Loucy (cell line): ENCODE measurements at regions not wholly inside any gene's neighbourhood (a gene's known extent, or its start where the extent isn't known, plus 50 kb on each side); places are given as distances from the start of the nearest gene placed in this dataset.

Experiments
- H2AFZ ChIP-seq: fragments of 200-600 bp; sonication (generic); 2 replicates; pipeline ENCODE4 v1.6.0; 2016; ENCODE audit warnings: antibody characterized with exemption, mild to moderate bottlenecking, low read length, moderate library complexity
- H3F3A ChIP-seq: fragments of 200-600 bp; 2 replicates; pipeline ENCODE4 v1.6.0; 2016; ENCODE audit warnings: antibody characterized with exemption, low read depth, mild to moderate bottlenecking
- H3K27me3 ChIP-seq: fragments of 200-600 bp; sonication (generic); 2 replicates; pipeline ENCODE4 v1.6.1; 2014; ENCODE audit warnings: low read length, mild to moderate bottlenecking; ENCODE audit not compliant: insufficient read depth, poor library complexity, severe bottlenecking
- H3K36me3 ChIP-seq: fragments of 200-600 bp; sonication (generic); 2 replicates; pipeline ENCODE4 v1.6.1; 2016; ENCODE audit warnings: low read length; ENCODE audit not compliant: insufficient read depth
- H3K4me1 ChIP-seq: fragments of 200-600 bp; sonication (generic); 2 replicates; pipeline ENCODE4 v1.5.1; 2014; ENCODE audit warnings: low read length, mild to moderate bottlenecking; ENCODE audit not compliant: insufficient read depth, poor library complexity, severe bottlenecking
- H3K4me2 ChIP-seq: fragments of 200-600 bp; sonication (generic); 2 replicates; pipeline ENCODE4 v1.6.0; 2014; ENCODE audit warnings: antibody characterized with exemption, low read length, low read depth, mild to moderate bottlenecking; ENCODE audit not compliant: poor library complexity, severe bottlenecking
- H3K4me3 ChIP-seq: fragments of 200-600 bp; sonication (generic); 2 replicates; pipeline ENCODE4 v1.5.1; 2014; ENCODE audit warnings: low read length, mild to moderate bottlenecking, mixed read lengths; ENCODE audit not compliant: poor library complexity, severe bottlenecking
- H3K79me2 ChIP-seq: fragments of 200-600 bp; sonication (generic); 2 replicates; pipeline ENCODE4 v1.6.1; 2014; ENCODE audit warnings: low read length; ENCODE audit not compliant: insufficient read depth
- H3K9ac ChIP-seq: fragments of 200-600 bp; sonication (generic); 2 replicates; pipeline ENCODE4 v1.6.0; 2014; ENCODE audit warnings: mild to moderate bottlenecking, low read depth, low read length, moderate library complexity; ENCODE audit not compliant: poor library complexity, severe bottlenecking
- H3K9me2 ChIP-seq: fragments of 200-600 bp; sonication (generic); replicated peaks from 2 replicates; pipeline ENCODE4 v1.6.1; 2016; ENCODE audit warnings: low read depth, low read length, mixed read lengths
- H3K9me3 ChIP-seq: fragments of 200-600 bp; sonication (generic); 2 replicates; pipeline ENCODE4 v1.6.1; 2014; ENCODE audit warnings: mild to moderate bottlenecking, antibody characterized with exemption, low read length, low read depth; ENCODE audit not compliant: insufficient read depth
- H4K20me1 ChIP-seq: fragments of 200-600 bp; sonication (generic); 2 replicates; pipeline ENCODE4 v1.6.0; 2014; ENCODE audit warnings: antibody characterized with exemption, low read length, mild to moderate bottlenecking; ENCODE audit not compliant: insufficient read depth, poor library complexity, severe bottlenecking
- CTCF ChIP-seq: fragments of 200-600 bp; sonication (generic); conservative IDR thresholded peaks from 2 replicates; pipeline ENCODE4 v1.5.1; 2014; ENCODE audit warnings: mild to moderate bottlenecking, antibody characterized with exemption, low read length
- EZH2phosphoT487 ChIP-seq: fragments of 200-600 bp; IDR thresholded peaks from 2 replicates; pipeline ENCODE4 v1.6.1; 2018; ENCODE audit warnings: antibody characterized with exemption, mild to moderate bottlenecking, moderate library complexity, borderline replicate concordance

DNA sequence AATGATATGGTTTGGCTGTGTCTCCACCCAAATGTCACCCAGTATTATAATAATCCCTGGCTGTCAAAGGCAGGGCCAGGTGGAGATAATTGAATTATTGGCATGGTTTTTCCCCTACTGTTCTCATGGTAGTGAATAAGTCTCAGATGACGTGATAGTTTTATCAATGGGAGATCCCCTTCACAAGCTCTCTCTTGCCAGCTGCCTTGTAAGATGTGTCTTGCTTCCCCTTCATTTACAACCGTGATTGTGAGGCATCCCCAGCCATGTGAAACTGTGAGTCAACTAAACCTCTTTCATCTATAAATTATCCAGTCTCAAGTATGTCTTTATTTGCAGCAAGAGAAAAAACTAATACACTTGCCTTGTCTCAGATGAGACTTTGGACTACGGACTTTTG is 907.3 kb upstream of the MANEA start:
- Histone ChIP-seq H3K9me3 (no peaks in the 10 kb centered on the region), H3K4me3 (no peak overlapping the region), H3K9me2 (no peaks in the 10 kb centered on the region), H3K4me2 (no peak overlapping the region), H3K27me3 (no peaks in the 10 kb centered on the region), H3K9ac (no peak overlapping the region), H2AFZ (no peak overlapping the region), H3K36me3 (no peaks in the 10 kb centered on the region), H3K4me1 (no peaks in the 10 kb centered on the region), H4K20me1 (no peaks in the 10 kb centered on the region), H3F3A (no peaks in the 10 kb centered on the region), H3K79me2 (no peaks in the 10 kb centered on the region)
- TF ChIP-seq CTCF (no peak), EZH2phosphoT487 (no peak)

DNA sequence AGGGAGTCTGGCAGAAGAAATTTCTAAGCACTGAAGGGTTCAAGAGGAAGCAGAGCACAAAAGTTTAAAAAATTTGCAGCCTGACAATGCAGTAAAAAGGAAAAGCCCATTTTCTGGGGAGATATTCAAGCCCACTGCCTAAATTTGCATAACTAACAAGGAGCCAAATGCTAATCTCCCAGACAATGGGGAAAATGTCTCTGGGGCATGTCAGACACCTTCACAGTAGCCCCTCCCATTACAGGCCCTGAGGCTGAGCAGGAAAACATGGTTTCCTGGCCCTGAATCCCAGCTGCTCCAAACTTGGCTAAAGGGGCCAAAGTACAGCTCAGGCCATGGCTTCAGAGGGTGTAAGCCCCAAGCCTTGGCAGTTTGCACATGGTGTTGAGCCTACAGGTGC is 908.5 kb upstream of the MANEA start:
- Histone ChIP-seq H4K20me1 (no peaks in the 10 kb centered on the region), H3K36me3 (no peaks in the 10 kb centered on the region), H3K4me2 (no peak overlapping the region), H3K9me3 (no peaks in the 10 kb centered on the region), H3K9ac (no peak overlapping the region), H3K4me1 (no peaks in the 10 kb centered on the region), H3K79me2 (no peaks in the 10 kb centered on the region), H3K27me3 (no peaks in the 10 kb centered on the region), H2AFZ (no peak overlapping the region), H3K4me3 (no peak overlapping the region), H3F3A (no peaks in the 10 kb centered on the region), H3K9me2 (no peaks in the 10 kb centered on the region)
- no peak for TF ChIP-seq EZH2phosphoT487
- no peak for TF ChIP-seq CTCF

DNA sequence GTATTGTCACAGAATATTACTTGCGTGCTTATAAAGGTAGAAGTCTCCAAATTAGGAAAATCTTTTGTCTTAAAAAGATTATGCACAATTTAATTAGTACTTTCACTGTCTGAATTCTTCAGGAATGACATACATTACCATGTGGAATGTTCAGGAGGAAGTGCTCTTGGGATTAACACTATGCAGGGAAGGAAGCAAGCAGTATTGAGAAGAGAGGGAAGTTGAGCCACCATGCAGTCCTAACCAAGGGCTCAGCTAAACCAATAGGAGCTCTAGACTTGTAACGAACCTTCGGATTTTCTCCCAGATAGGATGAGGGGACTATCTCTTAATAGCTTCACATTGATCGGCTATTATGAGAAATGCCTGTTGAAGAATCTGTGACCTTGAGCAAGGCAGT is 918.4 kb upstream of the MANEA start:
- Histone ChIP-seq H3K79me2 (no peaks in the 10 kb centered on the region), H3K27me3 (no peaks in the 10 kb centered on the region), H3K9me3 (no peaks in the 10 kb centered on the region), H3K4me1 (no peaks in the 10 kb centered on the region), H3K36me3 (no peaks in the 10 kb centered on the region), H4K20me1 (no peaks in the 10 kb centered on the region), H3F3A (no peaks in the 10 kb centered on the region), H3K9ac (no peak overlapping the region), H2AFZ (no peak overlapping the region), H3K9me2 (no peaks in the 10 kb centered on the region), H3K4me2 (no peak overlapping the region), H3K4me3 (no peak overlapping the region)
- no peak for TF ChIP-seq EZH2phosphoT487
- no peak for TF ChIP-seq CTCF
